ENCODE measurements at regions not wholly inside any gene's neighbourhood (a gene's known extent, or its start where the extent isn't known, plus 50 kb on each side); places are given as distances from the start of the nearest gene placed in this dataset.
A peak's percentile ranks its signal among the peaks of the same experiment; 100 is the strongest.

DNA sequence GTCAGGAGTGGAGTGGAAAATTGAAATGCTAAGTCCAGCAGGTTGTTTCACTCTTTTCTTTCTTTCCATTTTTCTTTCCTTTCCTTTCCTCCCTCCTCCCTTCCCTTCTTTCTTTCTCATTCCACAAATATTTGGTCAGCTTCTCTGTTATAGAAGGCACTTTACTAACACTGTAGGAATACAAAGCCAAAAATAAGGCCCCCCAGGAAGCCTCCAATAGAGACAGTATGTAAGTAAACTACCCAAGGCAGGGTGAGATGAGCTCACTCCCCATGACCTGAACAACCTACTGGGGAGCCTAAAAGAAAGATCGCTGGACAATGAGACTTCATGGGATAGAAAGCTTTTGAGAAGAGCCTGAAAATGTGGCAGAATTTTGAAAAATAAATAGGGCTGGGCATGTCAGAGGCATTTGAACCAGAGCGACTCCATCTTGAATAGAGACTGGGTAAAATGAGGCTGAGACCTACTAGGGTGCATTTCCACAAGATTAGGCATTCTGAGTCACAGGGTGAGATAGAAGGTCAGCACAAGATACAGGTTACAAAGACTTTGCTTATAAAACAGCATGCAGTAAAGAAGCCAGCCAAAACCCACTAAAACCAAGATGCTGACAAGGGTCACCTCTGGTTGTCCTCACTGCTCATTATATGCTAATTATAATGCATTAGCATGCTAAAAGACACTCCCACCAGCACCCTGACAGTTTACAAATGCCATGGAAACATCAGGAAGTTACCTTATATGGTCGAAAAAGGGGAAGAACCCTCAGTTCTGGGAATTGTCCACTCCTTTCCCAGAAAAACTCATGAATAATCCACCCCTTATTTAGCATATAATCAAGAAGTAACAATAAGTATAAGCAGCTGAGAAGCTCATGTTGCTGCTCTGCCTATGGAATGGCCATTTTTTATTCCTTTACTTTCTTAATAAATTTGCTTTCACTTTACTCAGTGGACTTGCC is 158.9 kb upstream of the EGFLAM start:
- no peak for DNase-seq

GRCh38 chr5:38094889-38095288 is 163.5 kb upstream of the EGFLAM start:
- DNase-seq: no peak

GRCh38 chr5:38093855-38094254 is 164.5 kb upstream of the EGFLAM start:
- no peak for DNase-seq

DNA sequence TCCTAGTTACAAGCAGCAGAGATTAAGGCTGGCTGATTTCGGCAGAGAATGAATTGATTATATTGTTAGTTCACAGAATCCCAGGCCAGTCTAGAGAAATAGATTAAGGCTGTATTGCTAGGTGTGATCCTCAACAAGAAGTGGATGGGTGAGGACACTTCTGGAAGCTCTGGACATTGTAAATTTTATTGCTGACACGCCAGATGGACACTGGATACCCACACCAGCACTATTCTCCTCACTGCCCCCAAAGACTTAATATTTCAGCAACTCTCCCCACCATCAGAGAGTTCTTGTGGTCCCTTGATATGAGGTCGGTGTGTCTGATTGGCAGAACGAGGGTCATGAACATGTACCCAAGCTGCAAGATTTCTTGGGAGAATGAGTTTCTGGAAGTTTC is 171.6 kb upstream of the EGFLAM start:
- no peak for DNase-seq

DNA sequence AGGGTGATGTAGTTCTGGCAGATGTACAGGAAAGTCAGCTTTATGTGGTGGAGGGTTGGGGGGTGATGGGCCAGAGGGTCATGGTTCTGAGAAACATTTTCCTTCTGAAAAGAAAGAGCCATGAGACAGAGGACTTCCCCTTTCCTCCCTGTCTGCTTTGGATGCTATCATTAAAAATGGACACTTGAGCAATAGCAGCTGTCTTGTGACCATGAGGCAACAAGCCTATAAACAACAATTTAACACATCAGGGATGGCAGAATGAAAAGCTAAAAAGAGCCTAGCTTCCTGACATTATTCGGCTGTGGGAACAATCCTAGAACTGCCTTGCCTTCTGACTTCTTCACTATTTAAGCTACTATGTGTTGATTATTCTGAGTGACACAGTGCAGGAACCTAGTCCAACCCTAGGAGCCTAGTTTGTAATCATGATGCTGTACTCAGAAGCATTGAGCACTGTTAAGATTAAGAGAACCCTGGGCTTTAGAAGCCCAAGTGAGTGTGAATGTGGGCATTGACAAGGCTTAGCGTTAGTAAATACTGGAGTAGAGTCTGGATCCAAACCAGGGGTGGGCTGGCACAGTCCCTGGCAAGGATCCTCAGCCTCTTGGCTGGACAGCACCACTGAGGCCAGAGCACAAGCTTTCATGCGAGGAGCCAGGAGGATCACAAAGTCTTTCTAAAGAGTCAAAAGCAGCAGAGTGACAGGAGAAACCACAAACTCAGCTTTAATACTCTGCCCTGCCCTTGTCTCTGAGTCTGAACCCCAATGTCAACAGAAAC is 178.5 kb upstream of the EGFLAM start:
- DNase-seq: peak; percentile 61 to 73

DNA sequence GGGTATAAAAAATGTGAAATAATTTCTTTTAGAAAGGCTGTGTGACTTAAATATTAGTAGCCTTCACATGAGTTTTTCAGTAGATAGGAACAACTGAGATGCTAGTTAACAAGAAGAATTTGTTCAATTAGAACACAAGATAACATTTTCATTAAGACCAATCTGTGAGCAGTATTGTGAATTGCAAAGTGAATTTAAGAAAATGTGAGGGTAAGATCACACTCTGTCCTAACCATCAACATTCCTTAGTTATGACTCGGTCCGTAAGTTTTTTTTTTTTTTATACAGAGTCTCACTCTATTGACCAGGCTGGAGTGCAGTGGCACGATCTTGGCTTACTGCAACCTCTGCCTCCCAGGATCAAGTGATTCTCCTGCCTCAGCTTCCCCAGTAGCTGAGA is 180.2 kb upstream of the EGFLAM start:
- DNase-seq: no peak

- no peak for DNase-seq
Observed at GRCh38 chr5:38077652-38078051, 180.7 kb upstream of the EGFLAM start.

DNA sequence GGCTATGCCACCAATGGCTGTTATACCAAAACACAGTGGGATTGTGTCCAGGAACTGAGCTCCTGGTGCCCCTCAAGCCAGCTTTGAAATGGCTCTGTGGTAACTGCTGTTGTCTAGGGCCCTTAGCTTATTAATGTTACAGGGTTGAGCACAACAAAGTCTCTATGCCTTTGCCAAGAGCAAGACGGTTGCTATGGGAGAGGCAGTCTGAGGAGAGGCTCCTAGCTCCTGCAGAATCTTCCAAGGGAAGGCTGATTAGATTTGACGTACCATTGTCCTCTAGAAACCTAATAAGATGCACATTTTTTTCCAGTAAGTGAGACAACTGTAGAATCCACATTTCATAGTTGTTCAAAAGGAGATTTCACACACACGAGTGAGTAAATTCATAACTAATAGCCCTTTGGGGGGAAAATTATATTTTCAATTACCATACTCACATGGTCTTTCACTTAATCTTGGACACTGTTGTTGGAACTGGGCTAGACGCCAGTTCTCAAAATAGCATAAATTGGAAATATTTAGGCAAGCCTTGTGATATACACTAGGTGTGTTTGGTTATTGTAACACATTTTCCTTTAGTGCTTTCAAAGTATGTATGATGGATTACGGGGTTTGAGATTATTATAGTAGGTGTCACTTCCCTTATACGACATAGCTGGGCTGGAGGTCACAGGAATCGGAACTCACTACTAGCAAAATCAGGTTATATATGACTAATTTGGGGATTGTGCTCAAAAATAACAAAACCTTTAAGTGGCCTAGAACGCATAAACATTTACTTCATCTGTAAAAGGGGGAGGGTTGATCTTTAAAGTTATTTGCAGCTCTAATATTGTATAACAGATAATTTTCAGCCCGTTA is 186.3 kb upstream of the EGFLAM start:
- DNase-seq: no peak

GRCh38 chr5:38070304-38070950 is 187.9 kb upstream of the EGFLAM start:
- DNase-seq: no peak

GRCh38 chr5:38069360-38069759 is 189.0 kb upstream of the EGFLAM start:
- DNase-seq: no peak

DNA sequence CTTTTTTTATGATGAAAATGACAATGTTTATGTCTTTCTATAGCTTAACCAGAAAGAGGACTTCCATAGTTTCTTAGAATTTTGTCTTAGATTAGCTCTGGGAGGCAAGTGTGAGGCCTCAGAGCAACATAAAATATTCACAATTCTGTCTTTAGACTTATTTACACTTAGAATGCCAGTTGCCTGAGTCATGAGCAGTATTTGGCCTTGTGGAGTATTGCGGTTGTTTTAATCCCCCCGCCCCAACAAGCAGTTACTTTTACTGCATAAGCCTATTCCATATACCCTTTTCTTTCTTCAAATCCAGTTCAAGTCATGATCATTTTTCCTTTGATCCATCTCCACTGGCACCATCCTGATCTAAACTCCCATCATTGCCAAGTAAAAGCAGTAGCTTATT is 198.0 kb upstream of the EGFLAM start:
- no peak for DNase-seq

GRCh38 chr5:38059876-38060275 is 198.5 kb upstream of the EGFLAM start:
- DNase-seq: no peak

DNA sequence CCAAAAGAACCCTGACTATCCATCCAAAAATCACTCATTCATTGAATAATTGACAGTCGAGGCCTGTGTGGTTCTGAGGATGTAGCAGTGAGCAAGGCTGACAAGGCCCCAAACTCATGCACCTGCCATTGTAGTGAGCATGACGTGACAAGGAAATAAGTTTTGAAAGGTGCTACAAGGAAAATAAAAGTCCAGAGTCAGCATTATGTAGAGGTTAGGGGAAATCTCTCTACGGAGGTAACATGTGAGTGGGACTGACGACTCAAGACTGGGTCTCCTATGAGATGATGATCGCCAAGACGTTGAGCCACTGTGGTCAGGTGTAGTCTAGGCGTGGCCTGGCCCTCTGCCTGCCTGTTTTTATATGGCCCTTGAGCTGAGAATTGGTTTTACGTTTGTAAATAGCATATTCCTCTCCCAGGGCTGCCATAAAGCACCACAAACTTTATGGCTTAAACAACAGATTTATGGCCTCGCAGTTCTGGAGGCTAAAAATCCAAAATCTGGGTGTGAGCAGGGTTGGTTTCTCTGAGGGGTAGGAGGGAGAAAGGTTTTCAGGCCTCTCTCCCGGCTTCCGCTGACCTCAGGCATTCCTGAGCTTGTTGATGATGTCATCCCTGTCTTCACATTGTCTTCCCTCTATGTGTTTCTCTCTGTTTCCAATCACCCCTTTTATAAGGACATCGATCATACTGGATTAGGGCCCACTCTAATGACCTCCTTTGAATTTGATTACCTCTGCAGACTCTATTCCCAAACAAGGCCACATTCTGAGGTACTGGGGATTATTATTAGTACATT is 206.4 kb upstream of the EGFLAM start:
- DNase-seq: no peak

GRCh38 chr5:38048400-38048799 is 208.6 kb upstream of the GDNF start:
- DNase-seq: no peak

GRCh38 chr5:38046103-38046502 is 206.3 kb upstream of the GDNF start:
- no peak for DNase-seq

GRCh38 chr5:38045446-38045845 is 205.6 kb upstream of the GDNF start:
- no peak for DNase-seq

GRCh38 chr5:38039826-38040225 is 200.0 kb upstream of the GDNF start:
- no peak for DNase-seq

DNA sequence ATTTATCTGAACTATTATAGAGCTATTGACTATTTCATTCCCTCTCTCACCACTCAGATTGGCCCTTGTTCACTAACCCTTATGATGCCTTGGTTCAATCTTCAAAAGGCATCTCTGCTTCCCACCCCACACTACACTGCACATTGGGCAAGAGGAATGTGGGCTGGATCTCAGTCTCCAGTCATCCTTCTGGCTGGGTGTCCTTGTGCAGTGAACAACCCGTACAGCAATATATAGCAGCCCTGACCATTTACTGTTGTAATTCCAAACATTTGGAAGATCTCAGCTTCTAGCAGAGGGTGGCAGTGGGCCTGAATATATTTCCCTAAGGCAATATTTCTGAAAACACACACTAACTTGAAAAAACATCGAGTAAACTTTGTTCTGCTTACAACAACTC is 199.2 kb upstream of the GDNF start:
- no peak for DNase-seq

GRCh38 chr5:38036765-38037164 is 196.9 kb upstream of the GDNF start:
- DNase-seq: no peak

GRCh38 chr5:38032149-38032548 is 192.3 kb upstream of the GDNF start:
- no peak for DNase-seq

GRCh38 chr5:38031304-38031703 is 191.5 kb upstream of the GDNF start:
- no peak for DNase-seq
